ENCODE measurements at regions not wholly inside any gene's neighbourhood (a gene's known extent, or its start where the extent isn't known, plus 50 kb on each side); places are given as distances from the start of the nearest gene placed in this dataset.
"Not testable (repeated sequence)": the region's sequence is repeated elsewhere in the genome, so short reads cannot be mapped to it uniquely, and the experiment has no call there.

DNA sequence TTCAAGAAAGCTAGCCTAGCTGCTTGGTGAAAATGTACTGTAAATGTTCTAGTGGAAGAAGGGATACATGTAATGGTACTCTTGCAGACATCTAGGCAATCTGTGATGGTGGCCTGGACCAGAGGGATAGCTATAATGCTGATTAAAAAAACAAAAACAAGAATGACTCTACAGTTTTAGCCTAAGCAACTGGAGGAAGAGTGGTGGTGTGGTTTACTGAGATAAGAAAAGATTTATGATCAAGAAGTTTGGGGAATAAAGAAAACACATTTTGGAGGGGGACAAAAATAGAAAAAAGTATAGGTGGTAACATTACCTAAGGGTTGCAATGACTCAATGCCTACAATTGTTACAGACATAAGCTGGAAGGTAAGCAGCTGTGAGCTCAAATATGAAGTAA is 1080.7 kb upstream of the CELF4 start:
- H3K27me3 ChIP-seq (ENCODE audit: insufficient read depth, low read depth): no peaks in the 10 kb centered on the region
- H4K20me1 ChIP-seq (ENCODE audit: insufficient read depth): no peaks in the 10 kb centered on the region
- H3K27ac ChIP-seq: no peak overlapping the region
- H3K79me2 ChIP-seq (ENCODE audit: insufficient read depth, low read depth): no peaks in the 10 kb centered on the region
- H3K4me3 ChIP-seq (IDR thresholded peaks at IDR 0.05; ENCODE audit: insufficient read depth, low read depth, low read length): no peak overlapping the region
- TF ChIP-seq CTCF (conservative IDR thresholded peaks at IDR 0.05; ENCODE audit: low read depth, low read length): no peak
- no peaks in the 10 kb centered on the region for H3K36me3 ChIP-seq (ENCODE audit: insufficient read depth)
- H2AFZ ChIP-seq (ENCODE audit: low read depth): no peak overlapping the region
- H3K4me2 ChIP-seq: no peak overlapping the region
- no peak overlapping the region for H3K9ac ChIP-seq
- no peaks in the 10 kb centered on the region for H3K4me1 ChIP-seq (ENCODE audit: low read depth, poor library complexity, severe bottlenecking)

GRCh38 chr18:38644875-38645641 is 1079.5 kb upstream of the CELF4 start:
- H3K9ac ChIP-seq: no peak overlapping the region
- H3K4me2 ChIP-seq: no peak overlapping the region
- no peak overlapping the region for H2AFZ ChIP-seq (ENCODE audit: low read depth)
- no peak overlapping the region for H3K4me3 ChIP-seq (IDR thresholded peaks at IDR 0.05; ENCODE audit: insufficient read depth, low read depth, low read length)
- no peaks in the 10 kb centered on the region for H3K79me2 ChIP-seq (ENCODE audit: insufficient read depth, low read depth)
- H4K20me1 ChIP-seq (ENCODE audit: insufficient read depth): no peaks in the 10 kb centered on the region
- no peaks in the 10 kb centered on the region for H3K4me1 ChIP-seq (ENCODE audit: low read depth, poor library complexity, severe bottlenecking)
- no peak overlapping the region for H3K27ac ChIP-seq
- TF ChIP-seq CTCF (conservative IDR thresholded peaks at IDR 0.05; ENCODE audit: low read depth, low read length): no peak
- no peaks in the 10 kb centered on the region for H3K27me3 ChIP-seq (ENCODE audit: insufficient read depth, low read depth)
- no peaks in the 10 kb centered on the region for H3K36me3 ChIP-seq (ENCODE audit: insufficient read depth)

DNA sequence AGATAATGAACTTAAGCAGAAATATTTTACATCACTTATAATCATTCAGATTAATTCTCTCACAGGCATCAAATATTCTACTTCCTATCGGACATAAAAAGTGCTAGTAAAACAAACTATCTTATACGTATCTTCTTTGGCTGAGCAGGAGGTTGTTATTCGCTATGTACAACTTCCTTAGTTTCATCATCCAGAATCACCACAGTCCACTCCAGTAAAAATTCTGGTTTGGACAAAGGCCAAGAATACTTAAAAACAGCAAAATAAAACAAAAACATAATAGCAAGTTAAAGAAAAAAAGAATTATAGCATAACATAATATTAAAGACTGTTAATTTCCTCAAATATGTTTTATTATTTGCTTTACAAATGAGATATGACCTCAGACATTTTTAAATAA is 1077.1 kb upstream of the CELF4 start:
- Histone ChIP-seq H3K4me3 (IDR thresholded peaks at IDR 0.05; ENCODE audit: insufficient read depth, low read depth, low read length) (no peak overlapping the region), H3K27ac (no peak overlapping the region), H3K4me2 (no peak overlapping the region), H3K9ac (no peak overlapping the region), H3K4me1 (ENCODE audit: low read depth, poor library complexity, severe bottlenecking) (no peaks in the 10 kb centered on the region), H3K79me2 (ENCODE audit: insufficient read depth, low read depth) (no peaks in the 10 kb centered on the region), H4K20me1 (ENCODE audit: insufficient read depth) (no peaks in the 10 kb centered on the region), H3K36me3 (ENCODE audit: insufficient read depth) (no peaks in the 10 kb centered on the region), H3K27me3 (ENCODE audit: insufficient read depth, low read depth) (no peaks in the 10 kb centered on the region), H2AFZ (ENCODE audit: low read depth) (no peak overlapping the region)
- TF ChIP-seq CTCF (conservative IDR thresholded peaks at IDR 0.05; ENCODE audit: low read depth, low read length): no peak

- not testable (repeated sequence) for H3K4me2 ChIP-seq; H2AFZ ChIP-seq (ENCODE audit: low read depth); H3K27ac ChIP-seq; H3K4me3 ChIP-seq (IDR thresholded peaks at IDR 0.05; ENCODE audit: insufficient read depth, low read depth, low read length); H3K9ac ChIP-seq; H4K20me1 ChIP-seq (ENCODE audit: insufficient read depth); H3K4me1 ChIP-seq (ENCODE audit: low read depth, poor library complexity, severe bottlenecking); H3K79me2 ChIP-seq (ENCODE audit: insufficient read depth, low read depth); H3K36me3 ChIP-seq (ENCODE audit: insufficient read depth); H3K27me3 ChIP-seq (ENCODE audit: insufficient read depth, low read depth)
These were observed 1074.1 kb upstream of the CELF4 start for GRCh38 chr18:38639700-38640099.

DNA sequence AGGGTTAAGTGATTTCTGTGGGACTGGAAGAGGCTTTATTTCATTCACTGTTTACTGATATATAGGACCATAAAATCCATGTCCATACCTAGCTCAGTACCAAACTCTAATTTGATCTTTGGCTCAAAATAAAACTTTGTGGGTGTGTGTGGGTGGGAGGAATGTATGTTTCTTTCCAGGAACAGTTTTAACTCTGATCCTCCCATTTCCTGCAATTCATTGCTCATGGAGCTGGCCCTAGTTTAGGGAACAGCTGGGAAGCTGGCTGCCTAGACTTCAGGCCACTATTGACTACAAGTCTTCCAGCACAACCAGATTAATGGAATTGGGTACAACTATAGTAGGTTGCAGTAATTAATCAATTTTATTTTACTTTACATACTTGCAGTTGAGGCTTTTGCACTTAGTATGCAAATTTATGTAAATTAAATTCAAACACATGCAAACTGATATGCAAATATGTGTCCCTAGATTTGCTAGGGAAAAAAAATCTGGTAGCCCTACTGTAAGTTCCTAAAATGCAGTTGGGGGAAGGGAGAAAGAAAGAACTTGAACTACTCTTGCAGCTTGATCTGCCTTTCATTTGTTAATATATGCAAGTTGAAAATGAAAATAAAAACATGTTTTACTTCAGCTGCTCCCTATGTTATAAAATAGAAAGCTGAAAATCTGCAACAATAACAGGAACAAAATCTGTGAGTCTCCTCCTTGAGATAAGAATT is 1070.3 kb upstream of the CELF4 start:
- Histone ChIP-seq H3K27me3 (ENCODE audit: insufficient read depth, low read depth) (no peaks in the 10 kb centered on the region), H3K9ac (no peak overlapping the region), H3K4me3 (IDR thresholded peaks at IDR 0.05; ENCODE audit: insufficient read depth, low read depth, low read length) (no peak overlapping the region), H3K27ac (no peak overlapping the region), H3K4me2 (no peak overlapping the region), H2AFZ (ENCODE audit: low read depth) (no peak overlapping the region), H3K79me2 (ENCODE audit: insufficient read depth, low read depth) (no peaks in the 10 kb centered on the region), H4K20me1 (ENCODE audit: insufficient read depth) (no peaks in the 10 kb centered on the region), H3K4me1 (ENCODE audit: low read depth, poor library complexity, severe bottlenecking) (no peaks in the 10 kb centered on the region), H3K36me3 (ENCODE audit: insufficient read depth) (no peaks in the 10 kb centered on the region)
- TF ChIP-seq CTCF (conservative IDR thresholded peaks at IDR 0.05; ENCODE audit: low read depth, low read length): no peak
